Sigmoid colon (tissue), 6 donors: ENCODE measurements at regions not wholly inside any gene's neighbourhood (a gene's known extent, or its start where the extent isn't known, plus 50 kb on each side); places are given as distances from the start of the nearest gene placed in this dataset.

Source experiments
- DNase-seq: peaks from one replicate; pipeline ENCODE4 v3.0.0-alpha.2; 2019
- H3K27ac ChIP-seq, 4 donors: fragments of 200-600 bp; sonication (generic); one replicate each; pipeline ENCODE4 v1.5.1; 2016 to 2019; ENCODE audit warnings: mild to moderate bottlenecking in 1 of 4
- H3K27me3 ChIP-seq, 3 donors: fragments of 200-600 bp; sonication (generic); one replicate each; pipeline ENCODE4 v1.5.1; 2019; ENCODE audit warnings: mild to moderate bottlenecking in 1 of 3
- H3K36me3 ChIP-seq, 4 donors: fragments of 200-600 bp; sonication (generic); one replicate each; pipeline ENCODE4 v1.5.1; 2016 to 2019
- H3K4me1 ChIP-seq, 4 donors: fragments of 200-600 bp; sonication (generic); one replicate each; pipeline ENCODE4 v1.5.1; 2017 to 2019
- H3K4me3 ChIP-seq, 4 donors: fragments of 200-600 bp; sonication (generic); one replicate each; pipeline ENCODE4 v1.5.1; 2017 to 2019; ENCODE audit warnings: mild to moderate bottlenecking in 2 of 4, moderate library complexity in 1 of 4
- H3K9me3 ChIP-seq, 4 donors: fragments of 200-600 bp in 3 of 4; sonication (generic) in 3 of 4; one replicate each; pipeline versions ENCODE4 v1.5.1 to v1.6.1; 2013 to 2019
- EP300 ChIP-seq, 4 donors: sonication (generic); formaldehyde crosslinking; IDR thresholded peaks; one replicate each; pipeline ENCODE4 v1.6.1; 2017; ENCODE audit warnings: antibody characterized with exemption in 4 of 4
- POLR2A ChIP-seq, 2 donors: fragments of 450-650 bp; IDR thresholded peaks; one replicate each; pipeline ENCODE4 v1.6.1; 2016; ENCODE audit warnings: antibody characterized with exemption in 2 of 2, mild to moderate bottlenecking in 2 of 2, moderate library complexity in 2 of 2
- POLR2AphosphoS5 ChIP-seq, 4 donors: sonication (generic); formaldehyde crosslinking; IDR thresholded peaks; one replicate each; pipeline ENCODE4 v1.6.1; 2017; ENCODE audit warnings: antibody characterized with exemption in 4 of 4
- WGBS, 2 donors: extraction: QIAGEN DNeasy Blood & Tissue Kit; methylation state at CpG; one replicate each; pipeline ENCODE4 v1.1.7; 2013; 5-methylcytosine and 5-hydroxymethylcytosine counted together
- intact Hi-C: fragments of 100-400 bp; cut with DNase I; formaldehyde crosslinking; loops from one replicate; pipeline ENCODE4 v1.15.1; 2023
- TF ChIP-seq, protein P1 (sequence below), 4 experiments: fragments of 450-650 bp in 3 of 4; fragments of 200-600 bp in 1 of 4; IDR thresholded peaks; one replicate each; pipeline ENCODE4 v1.5.1; 2016 to 2019; ENCODE audit warnings: antibody characterized with exemption in 4 of 4, mild to moderate bottlenecking in 3 of 4, moderate library complexity in 2 of 4
- donor health status: healthy with polysubstance abuse.
- donor health status: healthy.

DNA sequence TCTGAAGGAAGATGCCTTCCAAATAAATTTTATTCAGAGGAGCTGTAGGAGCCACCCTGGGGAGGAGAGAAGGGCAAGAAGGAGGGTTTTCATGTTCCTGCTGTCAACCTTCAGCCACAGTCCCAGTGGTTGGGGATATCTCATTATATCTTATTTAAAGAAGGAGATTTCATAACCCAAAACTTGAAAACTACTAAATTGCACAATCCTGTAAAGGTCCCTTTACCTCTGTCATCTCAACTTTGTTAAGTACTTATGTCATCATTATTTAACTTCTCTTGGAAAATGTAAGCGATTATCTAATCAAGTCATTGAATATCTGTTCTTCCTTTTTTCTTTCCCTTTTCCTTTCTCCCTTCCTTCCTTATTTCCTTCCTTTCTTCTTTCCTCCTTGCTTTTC is 794.5 kb upstream of the IGFBP3 start:
- DNase-seq, result no peak
- Histone ChIP-seq H3K9me3 (no peaks in the 10 kb centered on the region), H3K4me1 (no peaks in the 10 kb centered on the region), H3K27me3 (no peaks in the 10 kb centered on the region), H3K27ac (no peak overlapping the region), H3K4me3 (no peak overlapping the region), H3K36me3 (no peaks in the 10 kb centered on the region)
- TF ChIP-seq POLR2AphosphoS5 (IDR thresholded peaks at IDR 0.05) (no peak), POLR2A (IDR thresholded peaks at IDR 0.05) (no peak), EP300 (IDR thresholded peaks at IDR 0.05) (no peak)
- TF ChIP-seq, protein P1, sequence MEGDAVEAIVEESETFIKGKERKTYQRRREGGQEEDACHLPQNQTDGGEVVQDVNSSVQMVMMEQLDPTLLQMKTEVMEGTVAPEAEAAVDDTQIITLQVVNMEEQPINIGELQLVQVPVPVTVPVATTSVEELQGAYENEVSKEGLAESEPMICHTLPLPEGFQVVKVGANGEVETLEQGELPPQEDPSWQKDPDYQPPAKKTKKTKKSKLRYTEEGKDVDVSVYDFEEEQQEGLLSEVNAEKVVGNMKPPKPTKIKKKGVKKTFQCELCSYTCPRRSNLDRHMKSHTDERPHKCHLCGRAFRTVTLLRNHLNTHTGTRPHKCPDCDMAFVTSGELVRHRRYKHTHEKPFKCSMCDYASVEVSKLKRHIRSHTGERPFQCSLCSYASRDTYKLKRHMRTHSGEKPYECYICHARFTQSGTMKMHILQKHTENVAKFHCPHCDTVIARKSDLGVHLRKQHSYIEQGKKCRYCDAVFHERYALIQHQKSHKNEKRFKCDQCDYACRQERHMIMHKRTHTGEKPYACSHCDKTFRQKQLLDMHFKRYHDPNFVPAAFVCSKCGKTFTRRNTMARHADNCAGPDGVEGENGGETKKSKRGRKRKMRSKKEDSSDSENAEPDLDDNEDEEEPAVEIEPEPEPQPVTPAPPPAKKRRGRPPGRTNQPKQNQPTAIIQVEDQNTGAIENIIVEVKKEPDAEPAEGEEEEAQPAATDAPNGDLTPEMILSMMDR (IDR thresholded peaks at IDR 0.05), result no peak
- 94 to 97% methylated on average over 1 of the region's 1 CpG for WGBS, 2 donors
- intact Hi-C loops, result no loop called here

DNA sequence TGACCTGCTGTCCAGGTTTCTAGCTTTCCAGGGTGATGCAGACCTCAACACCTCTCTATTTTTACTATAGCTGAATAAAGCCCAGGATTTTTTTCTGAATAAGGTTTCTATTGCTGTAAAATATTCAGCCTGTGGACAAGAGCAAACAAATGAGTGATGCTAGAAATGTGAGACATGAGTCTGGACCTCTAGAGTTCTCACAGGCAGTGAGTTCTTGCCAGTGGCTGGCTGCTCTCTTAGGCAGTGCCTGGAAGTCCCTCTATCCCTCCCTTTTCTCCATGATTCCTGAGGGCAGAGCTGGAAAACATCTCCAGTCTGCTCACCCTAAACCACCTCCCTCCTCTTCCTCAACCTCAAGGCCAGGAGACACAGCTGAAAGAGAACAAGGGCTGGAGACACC is 793.8 kb upstream of the IGFBP3 start:
- Histone ChIP-seq H3K27ac (no peak overlapping the region), H3K36me3 (no peaks in the 10 kb centered on the region)
- intact Hi-C loops, result no loop called here

DNA sequence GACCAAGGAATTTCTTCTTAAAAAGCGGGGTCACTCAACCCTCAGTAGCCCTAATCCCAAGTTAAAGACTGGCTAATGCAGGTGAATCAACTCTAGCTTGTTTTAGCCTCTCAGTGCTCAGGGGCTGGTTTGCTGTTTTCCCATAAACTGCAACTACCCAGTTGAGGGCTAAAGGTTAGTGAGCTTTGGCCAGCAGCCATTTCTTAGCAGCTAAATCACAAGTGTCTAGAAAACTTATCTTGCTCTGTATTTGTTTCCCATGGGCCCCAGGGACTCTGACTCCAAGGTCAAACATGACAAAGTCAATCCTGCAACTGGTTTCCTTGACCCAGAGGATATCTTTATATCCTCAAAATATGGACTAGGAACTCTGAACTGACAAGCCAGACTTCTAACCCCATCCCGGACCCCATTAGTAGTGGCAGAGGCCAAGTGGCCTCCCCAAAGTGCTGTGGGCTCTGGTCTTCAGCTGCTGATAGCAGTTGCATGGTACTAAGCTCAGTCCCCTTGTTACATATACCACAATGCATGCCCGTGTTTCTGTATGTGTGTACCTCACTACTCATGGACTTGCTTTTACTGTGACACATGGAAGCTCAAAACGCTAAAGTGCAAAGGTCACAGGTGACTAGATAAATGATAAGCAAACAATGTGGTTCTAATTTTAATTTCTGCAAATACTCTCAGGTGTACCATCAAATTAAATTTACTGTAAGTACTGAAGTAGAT is 793.0 kb upstream of the IGFBP3 start:
- TF ChIP-seq, protein P1 (IDR thresholded peaks at IDR 0.05), result no peak
- TF ChIP-seq POLR2A (IDR thresholded peaks at IDR 0.05), result no peak
- TF ChIP-seq EP300 (IDR thresholded peaks at IDR 0.05), result no peak
- TF ChIP-seq POLR2AphosphoS5 (IDR thresholded peaks at IDR 0.05), result no peak
- no peaks in the 10 kb centered on the region for H3K27me3 ChIP-seq
- intact Hi-C loops, result no loop called here
- H3K27ac ChIP-seq, result no peak overlapping the region
- no peak for DNase-seq
- WGBS, 2 donors, result 29 to 56% methylated on average over 4 of the region's 4 CpGs
- H3K36me3 ChIP-seq, result no peaks in the 10 kb centered on the region
- H3K4me3 ChIP-seq, result no peak overlapping the region
- H3K4me1 ChIP-seq, result no peaks in the 10 kb centered on the region
- H3K9me3 ChIP-seq, result no peaks in the 10 kb centered on the region

More for the DNA sequence above, 793.8 kb upstream of the IGFBP3 start:
- no peak overlapping the region for H3K4me3 ChIP-seq
- H3K9me3 ChIP-seq, result no peaks in the 10 kb centered on the region
- no peaks in the 10 kb centered on the region for H3K4me1 ChIP-seq
- TF ChIP-seq POLR2A (IDR thresholded peaks at IDR 0.05) (no peak), EP300 (IDR thresholded peaks at IDR 0.05) (no peak), POLR2AphosphoS5 (IDR thresholded peaks at IDR 0.05) (no peak)
- TF ChIP-seq, protein P1 (IDR thresholded peaks at IDR 0.05), result no peak
- no peak for DNase-seq
- H3K27me3 ChIP-seq, result no peaks in the 10 kb centered on the region

DNA sequence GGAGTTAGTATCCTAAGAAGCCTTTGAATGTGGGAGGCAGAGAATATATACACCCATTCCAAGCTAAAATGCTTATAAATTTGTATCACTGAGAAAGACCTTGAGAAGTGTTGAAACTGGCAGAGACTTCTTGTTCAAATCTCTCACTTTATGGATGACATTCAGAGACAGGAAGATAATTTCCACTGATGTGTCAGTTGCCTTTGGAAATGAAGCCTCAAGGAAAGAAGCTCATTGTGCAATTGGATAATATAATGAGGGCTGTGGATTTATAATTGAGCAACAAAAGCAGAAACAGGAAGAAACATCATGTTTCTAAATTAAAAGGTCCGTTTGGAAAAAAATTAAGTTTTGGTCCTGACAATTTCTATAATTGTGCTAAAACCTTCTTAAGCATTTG is 789.9 kb upstream of the IGFBP3 start:
- H3K27ac ChIP-seq, result peak overlapping the region in 1 of 4 donors; percentile 9
- 45 to 69% methylated on average over 1 of the region's 1 CpG for WGBS, 2 donors
- TF ChIP-seq POLR2A (IDR thresholded peaks at IDR 0.05) (no peak), POLR2AphosphoS5 (IDR thresholded peaks at IDR 0.05) (no peak), EP300 (IDR thresholded peaks at IDR 0.05) (no peak)
- TF ChIP-seq, protein P1 (IDR thresholded peaks at IDR 0.05), result no peak

DNA sequence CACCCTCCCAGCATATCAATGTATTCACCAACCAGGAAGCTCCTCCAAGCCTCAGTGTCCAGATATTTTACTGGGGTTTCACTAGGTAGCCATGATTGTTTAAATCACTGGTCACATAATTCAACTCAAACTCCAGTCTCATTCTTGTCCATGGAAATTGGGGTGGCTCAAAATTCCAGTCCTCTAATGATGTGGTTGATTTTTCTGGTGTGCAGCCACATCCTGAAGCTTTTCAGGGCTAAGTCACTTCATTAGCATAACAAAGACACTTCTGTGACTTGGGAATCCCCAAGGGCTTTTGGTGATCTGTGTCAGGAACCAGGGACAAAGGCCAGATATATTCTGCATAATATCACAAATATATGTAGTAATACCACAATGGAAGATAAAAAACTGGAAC is 786.9 kb upstream of the IGFBP3 start:
- H3K27me3 ChIP-seq, result no peaks in the 10 kb centered on the region
- intact Hi-C loops, result no loop called here
- H3K27ac ChIP-seq, result no peak overlapping the region
- TF ChIP-seq EP300 (IDR thresholded peaks at IDR 0.05) (no peak), POLR2A (IDR thresholded peaks at IDR 0.05) (no peak)
- H3K36me3 ChIP-seq, result no peaks in the 10 kb centered on the region
- no peak overlapping the region for H3K4me3 ChIP-seq
- H3K4me1 ChIP-seq, result peaks cover 0 to 17% (median 13%) of the 10 kb centered on the region in 4 donors
- no peak for DNase-seq
- no peaks in the 10 kb centered on the region for H3K9me3 ChIP-seq

More for the DNA sequence above, 789.9 kb upstream of the IGFBP3 start:
- H3K4me1 ChIP-seq, result peaks cover 0 to 3% (median 1%) of the 10 kb centered on the region in 4 donors
- no peaks in the 10 kb centered on the region for H3K36me3 ChIP-seq
- H3K9me3 ChIP-seq, result no peaks in the 10 kb centered on the region
- intact Hi-C loops, result no loop called here
- H3K27me3 ChIP-seq, result no peaks in the 10 kb centered on the region
- no peak for DNase-seq
- H3K4me3 ChIP-seq, result no peak overlapping the region
